H9 (cell line): ENCODE measurements at regions not wholly inside any gene's neighbourhood (a gene's known extent, or its start where the extent isn't known, plus 50 kb on each side); places are given as distances from the start of the nearest gene placed in this dataset.

Experiments used
- DNase-seq: peaks from one replicate; pipeline ENCODE4 v3.0.0-alpha.2; 2017
- H2AFZ ChIP-seq: one replicate; pipeline ENCODE4 v1.6.1; 2013; ENCODE audit warnings: mild to moderate bottlenecking, low read length, control low read depth, moderate library complexity
- H2AK5ac ChIP-seq: 2 replicates; pipeline ENCODE4 v1.6.1; 2013; ENCODE audit warnings: low read length, control low read depth, mixed read lengths; ENCODE audit not compliant: insufficient read length
- H2BK120ac ChIP-seq: one replicate; pipeline ENCODE4 v1.6.1; 2013; ENCODE audit warnings: low read depth, mild to moderate bottlenecking, low read length, control low read depth, inconsistent platforms; ENCODE audit not compliant: poor library complexity, severe bottlenecking
- H2BK12ac ChIP-seq: 2 replicates; pipeline ENCODE4 v1.6.1; 2013; ENCODE audit warnings: low read length, control low read depth, mixed read lengths, low read depth; ENCODE audit not compliant: insufficient read length
- H2BK15ac ChIP-seq: 2 replicates; pipeline ENCODE4 v1.6.1; 2013; ENCODE audit warnings: low read depth, low read length, control low read depth
- H2BK20ac ChIP-seq: one replicate; pipeline ENCODE4 v1.6.1; 2013; ENCODE audit warnings: low read depth, mild to moderate bottlenecking, low read length, control low read depth, inconsistent platforms; ENCODE audit not compliant: poor library complexity, severe bottlenecking
- H2BK5ac ChIP-seq: 2 replicates; pipeline ENCODE4 v1.6.1; 2013; ENCODE audit warnings: low read length, control low read depth, mixed read lengths; ENCODE audit not compliant: insufficient read length
- H3K14ac ChIP-seq: 2 replicates; pipeline ENCODE4 v1.6.1; 2013; ENCODE audit warnings: low read length, control low read depth; ENCODE audit not compliant: insufficient read depth
- H3K18ac ChIP-seq: 2 replicates; pipeline ENCODE4 v1.6.1; 2013; ENCODE audit warnings: low read depth, mild to moderate bottlenecking, mixed read lengths, low read length, control low read depth; ENCODE audit not compliant: insufficient read length
- H3K23ac ChIP-seq: 2 replicates; pipeline ENCODE4 v1.6.1; 2013; ENCODE audit warnings: low read length, control low read depth, mixed read lengths, low read depth; ENCODE audit not compliant: insufficient read length
- H3K23me2 ChIP-seq: 2 replicates; pipeline ENCODE4 v1.6.1; 2013; ENCODE audit warnings: low read depth, mild to moderate bottlenecking, mixed read lengths, low read length, control low read depth; ENCODE audit not compliant: insufficient read length, poor library complexity, severe bottlenecking
- H3K27ac ChIP-seq: 2 replicates; pipeline ENCODE4 v1.5.1; 2013; ENCODE audit warnings: low read length, control low read depth, mixed read lengths, low read depth; ENCODE audit not compliant: insufficient read length
- H3K27me3 ChIP-seq: 2 replicates; pipeline ENCODE4 v1.6.1; 2013; ENCODE audit warnings: low read length, control low read depth, inconsistent platforms; ENCODE audit not compliant: insufficient read depth
- H3K4ac ChIP-seq: 2 replicates; pipeline ENCODE4 v1.6.1; 2013; ENCODE audit warnings: low read depth, mild to moderate bottlenecking, control low read depth, inconsistent platforms, low read length, moderate library complexity
- H3K4me1 ChIP-seq: 2 replicates; pipeline ENCODE4 v1.6.1; 2013; ENCODE audit warnings: low read length, control low read depth, inconsistent platforms; ENCODE audit not compliant: insufficient read depth
- H3K4me2 ChIP-seq: 2 replicates; pipeline ENCODE4 v1.6.1; 2013; ENCODE audit warnings: low read length, control low read depth, mixed read lengths; ENCODE audit not compliant: insufficient read length, insufficient read depth
- H3K56ac ChIP-seq: 2 replicates; pipeline ENCODE4 v1.6.1; 2013; ENCODE audit warnings: low read depth, mild to moderate bottlenecking, mixed read lengths, low read length, control low read depth; ENCODE audit not compliant: insufficient read length
- H3K79me1 ChIP-seq: 2 replicates; pipeline ENCODE4 v1.6.1; 2013; ENCODE audit warnings: low read depth, mild to moderate bottlenecking, moderate library complexity, low read length, control low read depth, inconsistent platforms; ENCODE audit not compliant: insufficient read depth, poor library complexity, severe bottlenecking
- H3K79me2 ChIP-seq: 2 replicates; pipeline ENCODE4 v1.6.1; 2013; ENCODE audit warnings: low read length, control low read depth, inconsistent platforms; ENCODE audit not compliant: insufficient read depth
- H3K9ac ChIP-seq: 2 replicates; pipeline ENCODE4 v1.6.1; 2013; ENCODE audit warnings: low read length, control low read depth, mixed read lengths; ENCODE audit not compliant: insufficient read length; ENCODE audit errors: extremely low read depth
- H3K9me3 ChIP-seq: one replicate; pipeline ENCODE4 v1.6.1; 2013; ENCODE audit warnings: low read depth, low read length, inconsistent platforms; ENCODE audit not compliant: control insufficient read depth
- H3T11ph ChIP-seq: one replicate; pipeline ENCODE4 v1.6.1; 2013; ENCODE audit warnings: mild to moderate bottlenecking, low read length, control low read depth, inconsistent platforms
- H4K20me1 ChIP-seq: one replicate; pipeline ENCODE4 v1.6.1; 2013; ENCODE audit not compliant: control insufficient read depth, insufficient read length, insufficient read depth
- H4K5ac ChIP-seq: 2 replicates; pipeline ENCODE4 v1.6.1; 2013; ENCODE audit warnings: low read depth, mild to moderate bottlenecking, mixed read lengths, low read length, control low read depth; ENCODE audit not compliant: insufficient read length
- H4K8ac ChIP-seq: replicated peaks from 2 replicates; pipeline ENCODE4 v1.6.1; 2013; ENCODE audit warnings: low read length, control low read depth, mixed read lengths, low read depth; ENCODE audit not compliant: insufficient read length
- H4K91ac ChIP-seq: 2 replicates; pipeline ENCODE4 v1.6.1; 2013; ENCODE audit warnings: low read depth, mild to moderate bottlenecking, moderate library complexity, mixed read lengths, low read length, control low read depth; ENCODE audit not compliant: insufficient read length
- H3K27ac Mint-ChIP-seq, 3 experiments: 2 replicates in 2 of 3; 3 replicates in 1 of 3; pipeline ENCODE4 v1.8.0; 2020 to 2021; ENCODE audit warnings: mixed read lengths in 3 of 3, mild to moderate bottlenecking in 1 of 3, moderate library complexity in 1 of 3
- H3K27me3 Mint-ChIP-seq: 2 replicates; pipeline ENCODE4 v1.8.0; 2021; ENCODE audit warnings: low read depth, mild to moderate bottlenecking, moderate library complexity, mixed read lengths
- H3K36me3 Mint-ChIP-seq, 3 experiments: 2 replicates in 2 of 3; 3 replicates in 1 of 3; pipeline ENCODE4 v1.8.0; 2020 to 2021; ENCODE audit warnings: low read depth in 3 of 3, mixed read lengths in 3 of 3; ENCODE audit not compliant: insufficient read depth in 1 of 3
- H3K4me1 Mint-ChIP-seq, 2 experiments: 2 replicates each; pipeline ENCODE4 v1.8.0; 2020; ENCODE audit warnings: mixed read lengths in 2 of 2
- H3K4me3 Mint-ChIP-seq, 2 experiments: 2 replicates in 1 of 2; 3 replicates in 1 of 2; pipeline ENCODE4 v1.8.0; 2020 to 2021; ENCODE audit warnings: mild to moderate bottlenecking in 2 of 2, mixed read lengths in 2 of 2, moderate library complexity in 1 of 2
- H3K9me3 Mint-ChIP-seq, 2 experiments: 2 replicates in 1 of 2; 3 replicates in 1 of 2; pipeline ENCODE4 v1.8.0; 2020; ENCODE audit warnings: mild to moderate bottlenecking in 2 of 2, mixed read lengths in 2 of 2, moderate library complexity in 1 of 2
- CTCF ChIP-seq: fragments of 200-600 bp; sonication (generic); conservative IDR thresholded peaks from 3 replicates; pipeline ENCODE4 v1.8.0; 2021; ENCODE audit warnings: antibody characterized with exemption, mild to moderate bottlenecking
- WGBS: extraction: QIAGEN DNeasy Blood & Tissue Kit; methylation state at CpG from one replicate; pipeline ENCODE4 v1.1.7; 2013; ENCODE audit warnings: missing lambda C conversion rate, low lambda C conversion rate, mixed read lengths; ENCODE audit not compliant: insufficient read length; ENCODE audit errors: extremely low coverage; 5-methylcytosine and 5-hydroxymethylcytosine counted together

GRCh38 chr11:10942620-10943019 is 84.8 kb upstream of the ZBED5 start:
- Mint-ChIP-seq H3K4me1 (no peaks in the 10 kb centered on the region; a peak in 1 of 4 replicates), H3K36me3 (no peaks in the 10 kb centered on the region), H3K9me3 (no peaks in the 10 kb centered on the region), H3K27ac (no peak overlapping the region), H3K4me3 (no peak overlapping the region), H3K27me3 (no peaks in the 10 kb centered on the region)
- Histone ChIP-seq H3K79me2 (no peaks in the 10 kb centered on the region), H2AFZ (no peak overlapping the region), H2BK120ac (no peak overlapping the region), H3K27ac (no peak overlapping the region), H2BK5ac (no peak overlapping the region), H3K79me1 (no peaks in the 10 kb centered on the region), H4K5ac (no peak overlapping the region), H3K27me3 (no peaks in the 10 kb centered on the region), H2AK5ac (no peak overlapping the region), H3K4me1 (no peaks in the 10 kb centered on the region), H3K4ac (no peak overlapping the region), H4K8ac (no peak overlapping the region), H4K91ac (no peak overlapping the region), H3K9ac (no peak overlapping the region), H2BK15ac (no peak overlapping the region), H3K18ac (no peak overlapping the region), H3K23ac (no peak overlapping the region), H3T11ph (no peak overlapping the region), H3K23me2 (no peaks in the 10 kb centered on the region), H3K4me2 (no peak overlapping the region), H4K20me1 (no peaks in the 10 kb centered on the region), H3K9me3 (no peaks in the 10 kb centered on the region), H2BK12ac (no peak overlapping the region), H2BK20ac (no peak overlapping the region), H3K56ac (no peak overlapping the region), H3K14ac (no peak overlapping the region)
- DNase-seq, result no peak
- TF ChIP-seq CTCF, result no peak
- WGBS, result no CpG with 5 or more reads among the region's 3 CpGs
